GM18499 (cell line): ENCODE measurements at regions not wholly inside any gene's neighbourhood (a gene's known extent, or its start where the extent isn't known, plus 50 kb on each side); places are given as distances from the start of the nearest gene placed in this dataset.

Experiments used
- ATAC-seq: cut with Tn5 transposase; IDR thresholded peaks from one replicate; pipeline ENCODE4 v1.9.1; 2021; ENCODE audit warnings: moderate number of reproducible peaks; ENCODE audit not compliant: insufficient read depth, unreplicated experiment

GRCh38 chr2:18708203-18708715 is 118.9 kb upstream of the NT5C1B start:
- ATAC-seq = no peak

- no peak for ATAC-seq
These were observed 116.6 kb upstream of the NT5C1B start for GRCh38 chr2:18706001-18706400.

GRCh38 chr2:18704276-18704675 is 114.9 kb upstream of the NT5C1B start:
- ATAC-seq = no peak

- ATAC-seq = no peak
These were observed 114.2 kb upstream of the NT5C1B start for GRCh38 chr2:18703555-18703954.

GRCh38 chr2:18701981-18702380 is 112.6 kb upstream of the NT5C1B start:
- no peak for ATAC-seq

GRCh38 chr2:18701546-18701945 is 112.2 kb upstream of the NT5C1B start:
- no peak for ATAC-seq

- no peak for ATAC-seq
These were observed 101.0 kb upstream of the NT5C1B start for GRCh38 chr2:18690342-18690741.

- no peak for ATAC-seq
These were observed 95.1 kb upstream of the NT5C1B start for GRCh38 chr2:18684206-18685038.

- ATAC-seq = no peak
These were observed 93.3 kb upstream of the NT5C1B start for GRCh38 chr2:18682681-18683080.

- ATAC-seq = no peak
These were observed 87.9 kb upstream of the NT5C1B start for GRCh38 chr2:18677280-18677679.

GRCh38 chr2:18674309-18674708 is 84.9 kb upstream of the NT5C1B start:
- no peak for ATAC-seq

GRCh38 chr2:18671363-18671762 is 82.0 kb upstream of the NT5C1B start:
- ATAC-seq = no peak

- no peak for ATAC-seq
These were observed 78.9 kb upstream of the NT5C1B start for GRCh38 chr2:18668221-18668620.

GRCh38 chr2:18664421-18664820 is 75.1 kb upstream of the NT5C1B start:
- ATAC-seq = no peak

GRCh38 chr2:18663861-18664260 is 74.5 kb upstream of the NT5C1B start:
- no peak for ATAC-seq

- ATAC-seq = no peak
These were observed 73.3 kb upstream of the NT5C1B start for GRCh38 chr2:18662689-18663088.

- ATAC-seq = no peak
These were observed 70.5 kb upstream of the NT5C1B start for GRCh38 chr2:18659915-18660314.

GRCh38 chr2:18656048-18656447 is 66.7 kb upstream of the NT5C1B start:
- no peak for ATAC-seq

- ATAC-seq = no peak
These were observed 62.7 kb upstream of the NT5C1B start for GRCh38 chr2:18651842-18652774.

GRCh38 chr2:18650221-18650620 is 60.9 kb upstream of the NT5C1B start:
- no peak for ATAC-seq

GRCh38 chr2:18649502-18650135 is 60.2 kb upstream of the NT5C1B start:
- no peak for ATAC-seq
